ENCODE measurements at regions not wholly inside any gene's neighbourhood (a gene's known extent, or its start where the extent isn't known, plus 50 kb on each side); places are given as distances from the start of the nearest gene placed in this dataset.
"Not testable (repeated sequence)": the region's sequence is repeated elsewhere in the genome, so short reads cannot be mapped to it uniquely, and the experiment has no call there.

GRCh38 chr7:142657376-142657775, 91.9 kb upstream of the PRSS1 start:
- TF ChIP-seq CTCF (conservative IDR thresholded peaks at IDR 0.05; ENCODE audit: control insufficient read depth, insufficient read depth, low read depth, low read length): no peak
- H3K4me3 ChIP-seq (ENCODE audit: control insufficient read depth, low read depth, low read length): no peak overlapping the region
- no peak for DNase-seq (ENCODE audit: low read depth)

- DNase-seq (ENCODE audit: low read depth): no peak
- no peak overlapping the region for H3K4me3 ChIP-seq (ENCODE audit: control insufficient read depth, low read depth, low read length)
Observed at GRCh38 chr7:142654398-142654797, 94.9 kb upstream of the PRSS1 start.

GRCh38 chr7:142647749-142648148, 101.5 kb upstream of the PRSS1 start:
- TF ChIP-seq CTCF (conservative IDR thresholded peaks at IDR 0.05; ENCODE audit: control insufficient read depth, insufficient read depth, low read depth, low read length): no peak
- H3K4me3 ChIP-seq (ENCODE audit: control insufficient read depth, low read depth, low read length): no peak overlapping the region
- DNase-seq (ENCODE audit: low read depth): no peak

More at GRCh38 chr7:142654398-142654797, 94.9 kb upstream of the PRSS1 start:
- peak; percentile 12 for TF ChIP-seq CTCF (conservative IDR thresholded peaks at IDR 0.05; ENCODE audit: control insufficient read depth, insufficient read depth, low read depth, low read length)

GRCh38 chr7:142646386-142647140, 102.7 kb upstream of the PRSS1 start:
- no peak for TF ChIP-seq CTCF (conservative IDR thresholded peaks at IDR 0.05; ENCODE audit: control insufficient read depth, insufficient read depth, low read depth, low read length)
- no peak overlapping the region for H3K4me3 ChIP-seq (ENCODE audit: control insufficient read depth, low read depth, low read length)
- DNase-seq (ENCODE audit: low read depth): no peak

GRCh38 chr7:142645777-142646176, 103.5 kb upstream of the PRSS1 start:
- H3K4me3 ChIP-seq (ENCODE audit: control insufficient read depth, low read depth, low read length): no peak overlapping the region
- DNase-seq (ENCODE audit: low read depth): no peak
- TF ChIP-seq CTCF (conservative IDR thresholded peaks at IDR 0.05; ENCODE audit: control insufficient read depth, insufficient read depth, low read depth, low read length): no peak

GRCh38 chr7:142642316-142642715, 107.0 kb upstream of the PRSS1 start:
- no peak overlapping the region for H3K4me3 ChIP-seq (ENCODE audit: control insufficient read depth, low read depth, low read length)
- DNase-seq (ENCODE audit: low read depth): no peak
- TF ChIP-seq CTCF (conservative IDR thresholded peaks at IDR 0.05; ENCODE audit: control insufficient read depth, insufficient read depth, low read depth, low read length): no peak

GRCh38 chr7:142641252-142641651, 108.0 kb upstream of the PRSS1 start:
- not testable (repeated sequence) for DNase-seq (ENCODE audit: low read depth); H3K4me3 ChIP-seq (ENCODE audit: control insufficient read depth, low read depth, low read length)
